Stimulated activated effector memory CD8-positive, alpha-beta T cell treated with anti-CD3 and anti-CD28 coated beads, Interleukin-12 subunit alpha, Interleukin-12 subunit beta, amount 100 ng/mL, for 72 hours (primary cell): ENCODE measurements at regions not wholly inside any gene's neighbourhood (a gene's known extent, or its start where the extent isn't known, plus 50 kb on each side); places are given as distances from the start of the nearest gene placed in this dataset.
"Not testable (repeated sequence)": the region's sequence is repeated elsewhere in the genome, so short reads cannot be mapped to it uniquely, and the experiment has no call there.

ENCODE experiments used
- ATAC-seq: fragments of 150-1000 bp; cut with Tn5 transposase; 2 replicates; pipeline ENCODE4 v1.10.0; 2021
- DNase-seq, 2 donors: peaks; one replicate each; pipeline ENCODE4 v3.0.0; 2021 to 2022; ENCODE audit warnings: low spot score in 2 of 2
- H3K27ac Mint-ChIP-seq: one replicate; pipeline ENCODE4 v1.8.0; 2022; ENCODE audit warnings: mild to moderate bottlenecking, mixed read lengths
- H3K36me3 Mint-ChIP-seq: one replicate; pipeline ENCODE4 v1.8.0; 2022; ENCODE audit warnings: mild to moderate bottlenecking, mixed read lengths
- H3K4me1 Mint-ChIP-seq: one replicate; pipeline ENCODE4 v1.8.0; 2022; ENCODE audit warnings: mixed read lengths
- H3K4me3 Mint-ChIP-seq: one replicate; pipeline ENCODE4 v1.8.0; 2022; ENCODE audit warnings: mild to moderate bottlenecking, mixed read lengths
- H3K9me3 Mint-ChIP-seq: one replicate; pipeline ENCODE4 v1.8.0; 2022; ENCODE audit warnings: mixed read lengths

DNA sequence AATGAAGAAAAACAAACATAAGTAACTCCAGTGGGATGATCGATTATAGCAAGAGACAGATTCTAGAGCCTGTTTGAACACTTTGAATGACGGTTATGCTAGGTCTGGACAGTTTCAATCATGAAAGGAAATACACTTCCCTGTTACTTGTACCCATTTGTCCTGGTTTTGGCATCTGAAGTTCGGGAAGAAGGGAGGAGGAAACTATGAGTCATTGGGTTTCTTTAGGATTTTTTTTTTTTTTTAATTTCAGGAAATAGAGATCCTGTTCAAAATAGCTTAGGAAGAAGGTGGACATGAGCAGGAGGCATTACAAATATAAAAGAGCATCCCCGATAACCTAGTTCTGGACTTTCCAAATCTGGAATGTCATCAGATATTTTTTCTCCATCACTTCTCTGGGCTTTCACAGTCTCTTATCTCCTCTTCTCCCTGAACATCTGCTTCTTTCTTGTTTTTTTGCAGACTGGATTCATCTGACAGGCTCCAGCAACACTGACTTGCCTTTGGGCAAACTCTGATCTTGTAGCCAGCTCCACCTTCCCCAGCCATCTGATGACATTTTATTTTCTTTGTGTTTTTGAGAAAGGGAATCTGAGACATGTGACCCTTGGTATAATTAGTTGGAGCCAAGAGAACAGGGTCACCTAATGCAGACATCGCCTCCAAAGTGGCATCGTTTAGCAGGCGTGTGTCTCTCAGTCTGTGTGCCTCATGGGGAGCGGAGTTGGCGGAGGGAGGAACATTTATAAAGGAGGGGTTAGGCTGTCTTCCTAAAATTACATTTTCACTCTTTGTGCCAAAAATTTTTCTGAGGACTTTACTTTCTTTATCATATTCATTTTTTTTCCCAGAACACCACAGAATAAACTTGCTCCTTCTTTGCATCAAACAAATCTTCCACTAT lies 195.3 kb upstream of the EPHA4 start:
- no peaks in the 10 kb centered on the region for H3K4me1 Mint-ChIP-seq
- no peaks in the 10 kb centered on the region for H3K36me3 Mint-ChIP-seq
- no peak overlapping the region for H3K27ac Mint-ChIP-seq
- no peak for ATAC-seq
- H3K9me3 Mint-ChIP-seq: peaks cover under 1% of the 10 kb centered on the region
- DNase-seq: no peak
- no peak overlapping the region for H3K4me3 Mint-ChIP-seq

DNA sequence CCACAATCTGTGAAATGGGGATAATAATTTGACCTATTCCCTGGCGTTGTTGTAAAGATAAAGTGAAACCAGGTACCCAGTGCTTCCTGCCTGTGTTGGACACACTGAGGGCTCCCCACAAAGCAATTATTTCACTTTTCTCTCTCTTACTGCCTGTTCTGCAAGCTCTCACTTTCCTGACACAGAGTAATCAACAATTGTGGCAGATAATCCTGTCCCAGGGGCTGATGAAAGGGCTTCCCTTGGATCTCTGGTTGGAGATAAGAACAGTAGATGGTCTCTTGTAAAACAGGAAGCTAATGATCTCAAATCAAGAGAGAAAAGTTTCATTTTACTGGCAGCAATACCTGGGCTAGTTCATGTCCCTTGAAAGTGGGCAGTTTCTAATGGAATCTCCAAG lies 190.4 kb upstream of the EPHA4 start:
- H3K27ac Mint-ChIP-seq: no peak overlapping the region
- H3K36me3 Mint-ChIP-seq: no peaks in the 10 kb centered on the region
- no peaks in the 10 kb centered on the region for H3K4me1 Mint-ChIP-seq
- no peak for ATAC-seq
- no peak overlapping the region for H3K4me3 Mint-ChIP-seq
- DNase-seq: no peak
- peaks cover 5% of the 10 kb centered on the region for H3K9me3 Mint-ChIP-seq

DNA sequence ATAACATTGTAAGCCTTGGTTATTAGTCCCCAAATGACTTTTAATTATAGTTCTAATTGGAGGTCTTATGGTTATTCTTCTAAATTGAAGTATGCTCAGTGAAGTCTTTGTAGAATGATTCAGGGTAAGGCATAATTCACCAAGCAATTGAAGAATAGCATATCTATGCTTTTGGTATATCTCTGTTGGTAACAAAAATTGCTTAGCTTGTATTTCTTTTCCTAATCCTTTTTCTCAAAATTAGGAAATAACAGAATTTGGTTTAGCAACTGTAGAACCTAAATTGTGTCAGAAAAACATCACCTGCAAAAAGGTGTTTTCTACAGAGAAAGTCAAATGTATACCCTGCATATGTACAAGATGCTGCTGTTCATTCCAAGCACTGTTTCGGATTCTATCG lies 189.2 kb upstream of the EPHA4 start:
- H3K27ac Mint-ChIP-seq: no peak overlapping the region

DNA sequence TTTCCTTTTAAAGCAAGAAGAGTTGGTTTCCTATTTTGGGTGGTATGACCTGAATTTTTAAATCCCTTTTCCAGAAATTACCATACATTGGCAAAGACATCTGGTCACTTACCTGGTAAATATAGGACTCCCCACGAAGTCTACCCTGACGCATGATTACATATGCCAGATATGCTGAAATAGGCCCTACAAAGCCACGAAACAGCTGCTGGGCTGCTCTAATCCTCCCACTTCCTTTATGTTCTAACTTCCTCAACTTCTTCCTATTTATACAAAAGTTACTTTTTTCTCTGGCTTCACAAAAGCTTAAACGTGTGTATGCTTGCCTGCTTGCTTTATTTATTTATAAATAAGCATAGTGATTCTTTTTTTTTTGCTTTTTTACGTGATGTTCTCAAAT lies 186.0 kb upstream of the EPHA4 start:
- no peak overlapping the region for H3K27ac Mint-ChIP-seq
- no peak overlapping the region for H3K4me3 Mint-ChIP-seq
- no peak for DNase-seq
- H3K36me3 Mint-ChIP-seq: no peaks in the 10 kb centered on the region
- peaks cover 8% of the 10 kb centered on the region for H3K9me3 Mint-ChIP-seq
- no peaks in the 10 kb centered on the region for H3K4me1 Mint-ChIP-seq
- ATAC-seq: no peak

More for the DNA sequence above, 189.2 kb upstream of the EPHA4 start:
- Mint-ChIP-seq H3K4me3 (no peak overlapping the region), H3K36me3 (no peaks in the 10 kb centered on the region), H3K9me3 (peaks cover 5% of the 10 kb centered on the region), H3K4me1 (no peaks in the 10 kb centered on the region)
- DNase-seq (no peak), ATAC-seq (no peak)

DNA sequence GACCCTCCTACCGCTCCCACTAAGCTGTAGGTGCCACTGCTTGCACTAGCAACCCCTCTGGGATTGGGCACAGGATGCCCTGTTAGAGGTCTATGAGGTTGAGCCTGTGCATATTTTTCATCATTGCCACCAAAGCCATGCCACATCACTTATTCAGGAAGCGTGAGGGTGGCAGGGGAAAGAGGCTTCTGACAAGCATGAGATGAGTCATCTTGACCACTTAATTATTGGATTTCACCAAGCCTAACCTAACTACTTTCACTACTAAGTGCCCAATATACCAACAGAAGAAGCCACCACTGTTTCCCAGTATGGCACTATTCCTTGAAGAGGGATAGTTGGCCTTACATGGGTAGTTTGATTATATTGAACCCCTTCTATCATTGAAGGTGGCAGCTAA lies 181.3 kb upstream of the EPHA4 start:
- H3K4me3 Mint-ChIP-seq: no peak overlapping the region
- no peaks in the 10 kb centered on the region for H3K4me1 Mint-ChIP-seq
- H3K36me3 Mint-ChIP-seq: no peaks in the 10 kb centered on the region
- DNase-seq: no peak
- peaks cover 5% of the 10 kb centered on the region for H3K9me3 Mint-ChIP-seq
- ATAC-seq: no peak
- no peak overlapping the region for H3K27ac Mint-ChIP-seq

DNA sequence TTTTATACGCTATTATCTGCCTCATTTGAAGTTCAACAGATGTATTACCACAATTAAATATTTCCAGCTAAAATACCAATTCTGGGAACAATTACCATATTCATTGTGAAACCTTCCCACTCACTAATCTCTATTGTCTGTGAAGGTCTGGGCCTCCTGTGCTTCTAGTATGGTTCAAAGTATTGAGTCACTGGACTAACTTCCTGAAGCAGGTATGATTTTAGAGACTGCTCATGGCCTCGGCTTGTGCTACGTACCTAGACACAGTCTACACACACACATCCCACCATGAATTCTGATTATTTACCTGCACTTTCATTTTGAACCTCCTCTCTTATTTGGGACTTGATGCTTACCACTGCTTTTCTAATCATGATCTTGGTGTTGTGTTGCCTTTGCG lies 180.7 kb upstream of the EPHA4 start:
- Mint-ChIP-seq H3K27ac (no peak overlapping the region), H3K36me3 (no peaks in the 10 kb centered on the region), H3K9me3 (peaks cover 3% of the 10 kb centered on the region), H3K4me3 (no peak overlapping the region), H3K4me1 (no peaks in the 10 kb centered on the region)
- ATAC-seq: no peak
- no peak for DNase-seq

DNA sequence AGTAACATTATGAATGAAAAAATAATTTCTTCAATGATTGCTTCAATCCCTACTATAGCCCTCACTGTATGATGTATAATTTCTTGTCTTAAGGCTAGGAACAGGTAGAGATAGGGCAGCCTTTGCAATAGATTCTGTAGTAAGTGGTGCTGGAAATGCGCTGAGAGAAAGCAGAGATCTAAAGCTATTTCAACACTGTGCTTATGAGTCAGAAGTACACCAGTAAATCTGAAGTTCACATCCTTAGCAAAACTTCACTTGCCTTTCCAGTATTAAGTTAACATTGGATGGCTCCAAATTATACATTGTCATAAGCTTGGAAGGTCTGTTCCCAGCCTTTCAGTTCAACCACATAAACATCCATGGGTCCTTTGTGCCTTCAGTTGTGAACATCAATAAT lies 178.2 kb upstream of the EPHA4 start:
- ATAC-seq: no peak
- Mint-ChIP-seq H3K4me3 (no peak overlapping the region), H3K9me3 (peaks cover 6% of the 10 kb centered on the region), H3K27ac (no peak overlapping the region), H3K4me1 (no peaks in the 10 kb centered on the region), H3K36me3 (no peaks in the 10 kb centered on the region)
- no peak for DNase-seq

DNA sequence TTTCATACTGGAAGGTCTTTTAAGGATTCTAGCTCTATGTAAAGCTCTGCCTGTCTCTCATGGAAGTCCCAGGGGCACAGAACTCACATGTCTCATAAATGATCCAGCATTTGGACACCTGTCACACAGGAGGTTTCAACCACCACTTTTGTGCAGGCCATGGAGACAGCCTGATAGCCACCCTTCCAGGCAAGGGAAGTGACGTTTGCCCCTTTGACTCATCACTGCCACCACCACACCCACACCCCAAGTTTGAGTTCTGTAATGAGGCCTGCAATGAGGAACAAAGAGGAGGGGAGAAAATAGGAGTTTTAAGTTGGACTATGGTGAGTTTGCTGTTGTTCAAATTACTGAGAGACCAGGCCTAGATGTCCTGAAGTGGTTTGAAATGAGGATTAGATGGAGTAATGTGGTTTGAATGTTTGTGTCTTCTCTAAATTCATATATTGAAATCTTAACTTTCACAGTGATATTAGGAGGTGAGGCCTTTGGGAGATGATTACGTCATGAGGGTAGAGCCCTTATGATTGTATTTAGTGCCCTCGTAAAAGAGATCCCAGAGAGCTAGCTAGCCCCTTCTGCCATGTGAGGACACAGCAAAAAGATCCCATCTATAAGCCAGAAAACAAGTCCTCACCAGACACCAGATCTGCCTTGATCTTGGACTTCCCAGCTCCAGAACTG lies 175.3 kb upstream of the EPHA4 start:
- ATAC-seq (peak; percentile 51), DNase-seq (no peak)
- Mint-ChIP-seq H3K4me3 (no peak overlapping the region), H3K9me3 (peaks cover 6% of the 10 kb centered on the region), H3K27ac (no peak overlapping the region), H3K4me1 (no peaks in the 10 kb centered on the region), H3K36me3 (no peaks in the 10 kb centered on the region)

DNA sequence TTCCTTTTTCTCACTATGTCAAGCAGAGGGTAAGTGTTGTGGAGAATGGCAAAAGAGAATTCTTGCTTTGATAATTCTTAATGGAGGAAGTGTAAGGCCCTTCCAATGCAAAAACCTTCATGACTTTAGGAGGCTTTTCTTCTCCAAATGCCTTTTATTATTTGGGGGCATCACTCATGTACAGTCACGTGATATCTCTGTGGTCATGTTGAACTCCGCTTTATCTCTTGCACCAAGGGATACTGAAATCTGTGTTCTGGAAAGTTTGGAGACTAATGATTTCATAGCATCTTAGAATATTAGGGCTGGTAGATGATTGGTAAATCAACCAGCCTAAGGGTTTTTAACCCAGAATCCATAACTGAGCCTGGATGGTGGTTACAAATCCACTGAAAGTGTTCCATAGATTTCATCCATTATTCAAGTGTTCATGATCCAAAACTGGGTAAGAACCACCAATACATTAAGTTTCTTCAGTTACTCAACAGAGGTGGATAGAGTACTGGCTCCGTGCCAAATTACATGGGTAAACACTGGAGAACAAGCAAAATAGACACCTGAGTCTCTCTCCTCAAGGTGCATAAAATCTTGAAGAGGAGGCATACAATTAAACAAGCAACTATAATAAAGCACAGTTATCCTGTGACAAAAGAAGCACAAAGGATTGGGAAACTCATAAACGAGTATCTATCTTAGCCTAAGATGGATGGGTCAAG lies 169.6 kb upstream of the EPHA4 start:
- no peak for ATAC-seq
- no peaks in the 10 kb centered on the region for H3K4me1 Mint-ChIP-seq
- no peak for DNase-seq
- H3K27ac Mint-ChIP-seq: no peak overlapping the region
- no peaks in the 10 kb centered on the region for H3K36me3 Mint-ChIP-seq
- H3K4me3 Mint-ChIP-seq: no peak overlapping the region
- H3K9me3 Mint-ChIP-seq: peaks cover 10% of the 10 kb centered on the region

DNA sequence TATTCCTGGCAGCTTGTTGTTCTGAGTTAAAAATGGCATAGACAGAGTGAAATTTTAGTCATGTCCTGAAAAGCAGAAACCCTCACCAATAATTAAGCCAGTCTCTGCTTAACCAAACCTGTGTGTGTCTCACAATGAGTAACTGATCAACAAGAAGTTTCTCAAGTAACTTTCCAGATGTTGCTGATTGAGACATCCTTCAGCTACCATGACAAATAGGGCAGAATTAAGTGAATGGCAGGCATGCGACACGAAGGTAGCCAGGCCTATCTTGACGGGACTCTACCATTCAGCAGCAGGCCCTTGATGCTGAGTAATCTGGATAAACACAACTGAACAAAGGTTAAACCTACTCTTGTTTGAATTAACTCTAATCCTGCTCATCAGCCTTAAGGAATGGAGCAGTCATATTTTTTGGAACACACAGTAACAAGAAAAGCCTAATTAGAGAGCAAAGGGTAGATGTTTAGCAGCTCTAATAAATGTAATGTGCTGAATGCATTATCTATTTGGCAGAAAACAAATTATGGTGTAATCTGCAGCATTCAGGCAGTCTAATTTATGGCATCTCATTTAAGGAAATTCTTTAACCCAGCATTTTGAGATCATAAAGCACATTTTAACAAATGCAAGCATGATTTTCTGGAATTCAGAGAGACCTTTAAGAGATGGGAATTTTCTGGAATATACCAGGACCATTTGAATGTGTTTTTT lies 159.5 kb upstream of the EPHA4 start:
- ATAC-seq (no peak), DNase-seq (no peak)
- H3K9me3 Mint-ChIP-seq: peaks cover 5% of the 10 kb centered on the region
- H3K4me1 Mint-ChIP-seq: no peaks in the 10 kb centered on the region
- no peak overlapping the region for H3K27ac Mint-ChIP-seq
- H3K4me3 Mint-ChIP-seq: no peak overlapping the region
- H3K36me3 Mint-ChIP-seq: no peaks in the 10 kb centered on the region

DNA sequence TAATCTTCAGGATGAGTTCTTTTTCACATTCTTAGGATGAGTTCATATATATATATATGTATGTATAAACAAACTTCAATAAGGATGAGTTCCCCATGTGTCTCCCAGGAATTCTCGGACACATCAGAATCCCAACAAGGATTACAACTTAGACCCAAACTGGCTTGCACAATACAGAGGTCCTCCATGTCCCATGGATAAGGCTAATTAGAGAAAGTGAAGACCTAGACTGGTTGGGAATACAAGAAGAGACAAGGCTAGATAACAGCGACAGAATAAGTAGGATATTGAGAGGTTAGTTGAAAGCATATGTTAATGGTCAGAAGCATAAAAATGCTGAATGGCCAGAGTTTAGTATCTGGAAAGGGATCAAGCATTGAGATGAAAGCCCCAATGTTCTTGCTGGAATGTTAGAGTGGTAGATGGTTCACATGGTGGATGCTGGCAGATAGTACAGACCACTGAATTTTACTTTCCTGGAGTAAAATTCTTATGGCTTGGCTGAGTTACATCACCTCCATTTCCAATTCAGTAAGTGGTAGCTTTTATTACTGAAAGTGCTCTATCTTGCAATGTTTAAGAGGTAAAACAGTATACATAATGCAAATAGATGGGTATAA lies 154.9 kb upstream of the EPHA4 start:
- Mint-ChIP-seq H3K4me3 (no peak overlapping the region), H3K9me3 (peaks cover 14% of the 10 kb centered on the region), H3K27ac (no peak overlapping the region), H3K4me1 (no peaks in the 10 kb centered on the region), H3K36me3 (peaks cover 8% of the 10 kb centered on the region)
- ATAC-seq: peak; percentile 19
- DNase-seq: no peak

DNA sequence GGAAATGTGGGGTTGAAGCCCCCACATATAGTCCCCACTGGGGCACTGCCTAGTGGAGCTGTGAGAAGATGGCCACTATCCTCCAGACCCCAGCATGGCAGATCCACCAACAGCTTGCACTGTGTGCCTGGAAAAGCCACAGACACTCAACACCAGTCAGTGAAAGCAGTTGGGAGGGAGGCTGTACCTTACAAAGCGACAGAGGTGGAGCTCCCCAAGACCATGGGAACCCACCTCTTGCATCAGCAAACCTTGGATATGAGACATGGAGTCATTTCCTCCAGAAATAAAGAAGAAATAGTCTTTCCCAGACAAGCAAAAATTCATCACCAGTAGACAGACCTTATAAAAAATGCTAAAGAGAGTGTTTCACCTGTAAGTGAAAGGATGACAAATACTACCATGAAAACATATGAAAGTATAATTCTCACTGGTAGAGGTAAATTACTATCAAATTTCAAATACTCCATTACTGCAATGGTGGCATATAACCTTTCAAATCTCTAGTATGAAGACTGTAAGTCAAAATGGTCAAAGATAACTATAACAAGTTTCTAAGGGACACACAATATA lies 152.6 kb upstream of the EPHA4 start:
- DNase-seq: no peak
- peak; percentile 44 for ATAC-seq
- Mint-ChIP-seq H3K27ac (peak overlapping the region; percentile 80), H3K9me3 (peaks cover 16% of the 10 kb centered on the region), H3K4me1 (no peaks in the 10 kb centered on the region), H3K4me3 (no peak overlapping the region), H3K36me3 (peaks cover 8% of the 10 kb centered on the region)

DNA sequence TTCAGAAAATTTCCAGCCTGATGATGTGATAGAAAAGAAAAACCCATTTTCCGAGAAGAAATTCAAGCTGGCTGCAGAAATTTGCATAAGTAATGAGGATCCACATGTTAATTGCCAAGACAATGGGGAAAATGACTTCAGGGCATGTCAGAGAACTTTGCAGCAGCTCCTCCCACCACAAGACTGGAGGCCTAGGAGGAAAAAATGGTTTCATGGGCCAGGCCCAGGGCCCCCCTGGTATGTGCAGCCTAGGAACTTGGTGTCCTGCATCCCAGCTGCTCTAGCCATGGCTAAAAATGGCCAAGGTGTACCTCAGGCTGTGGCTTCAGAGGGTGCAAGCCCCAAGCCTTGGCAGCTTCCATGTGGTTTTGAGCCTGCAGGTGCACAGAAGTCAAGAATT lies 152.0 kb upstream of the EPHA4 start:
- not testable (repeated sequence) for H3K27ac Mint-ChIP-seq, H3K4me3 Mint-ChIP-seq, DNase-seq, H3K36me3 Mint-ChIP-seq, H3K4me1 Mint-ChIP-seq
- peak; percentile 26 for ATAC-seq
- peaks cover 19% of the 10 kb centered on the region for H3K9me3 Mint-ChIP-seq

DNA sequence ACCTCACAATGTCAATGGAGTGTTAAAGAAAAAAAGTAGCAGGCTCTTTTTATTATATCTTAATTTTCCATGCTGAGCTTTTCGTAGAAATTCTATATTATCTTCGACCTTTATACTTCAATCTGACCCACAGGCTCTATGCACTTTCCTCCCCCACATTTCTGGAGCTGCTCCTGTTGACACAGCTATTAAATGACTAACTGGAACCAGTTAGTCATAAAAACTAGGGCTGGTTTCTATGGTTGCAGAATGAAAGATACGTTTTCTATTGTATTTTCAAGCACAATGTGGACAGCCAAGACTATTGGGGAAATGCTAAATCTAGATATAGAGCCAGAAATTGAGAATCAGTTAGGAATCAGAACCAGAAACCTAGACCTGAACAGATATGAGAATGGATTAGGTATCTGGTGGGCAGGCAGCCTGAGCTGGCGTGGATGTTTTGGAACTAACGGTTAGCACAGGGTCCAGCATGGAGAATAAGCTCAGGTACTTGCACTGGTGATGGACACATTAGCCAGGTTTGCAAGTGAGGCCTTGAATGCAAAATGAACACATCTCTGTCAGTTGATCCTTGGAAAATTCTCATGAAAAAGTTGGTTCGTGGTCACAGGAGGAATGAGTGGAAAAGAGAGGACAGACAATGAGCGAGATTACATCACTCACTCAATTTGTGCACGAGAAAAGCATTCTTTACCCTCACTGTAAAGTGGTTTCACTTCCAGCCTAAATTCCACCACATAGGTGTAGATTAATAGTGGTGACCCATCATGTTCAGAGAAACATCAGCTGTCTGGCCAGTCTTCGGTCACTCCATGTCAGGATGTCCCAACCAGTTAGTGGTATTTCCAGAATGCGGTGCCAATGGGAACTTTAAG lies 144.6 kb upstream of the EPHA4 start:
- Mint-ChIP-seq H3K4me3 (no peak overlapping the region), H3K9me3 (peaks cover 6% of the 10 kb centered on the region), H3K4me1 (no peaks in the 10 kb centered on the region), H3K36me3 (no peaks in the 10 kb centered on the region), H3K27ac (no peak overlapping the region)
- ATAC-seq (no peak), DNase-seq (no peak)
